Karpas-422 (cell line): ENCODE measurements at regions not wholly inside any gene's neighbourhood (a gene's known extent, or its start where the extent isn't known, plus 50 kb on each side); places are given as distances from the start of the nearest gene placed in this dataset.

ENCODE experiments used
- DNase-seq: peaks from one replicate; pipeline ENCODE4 v3.0.0-alpha.2; 2015
- H2AFZ ChIP-seq: fragments of 200-600 bp; sonication (generic); 2 replicates; pipeline ENCODE4 v1.6.1; 2014; ENCODE audit warnings: antibody characterized with exemption, low read length, mixed read lengths
- H3K27ac ChIP-seq: fragments of 200-600 bp; sonication (generic); 2 replicates; pipeline ENCODE4 v1.5.1; 2014; ENCODE audit warnings: mild to moderate bottlenecking, low read length, moderate library complexity
- H3K27me3 ChIP-seq: fragments of 200-600 bp; sonication (generic); 2 replicates; pipeline ENCODE4 v1.6.1; 2014; ENCODE audit warnings: low read length, mixed read lengths
- H3K36me3 ChIP-seq: fragments of 200-600 bp; sonication (generic); 2 replicates; pipeline ENCODE4 v1.6.1; 2014; ENCODE audit warnings: low read length, mixed read lengths; ENCODE audit not compliant: insufficient read depth
- H3K4me1 ChIP-seq: fragments of 200-600 bp; sonication (generic); 2 replicates; pipeline ENCODE4 v1.6.1; 2014; ENCODE audit warnings: mild to moderate bottlenecking, low read length, mixed read lengths
- H3K4me2 ChIP-seq: fragments of 200-600 bp; sonication (generic); 2 replicates; pipeline ENCODE4 v1.6.1; 2014; ENCODE audit warnings: low read length, low read depth, mild to moderate bottlenecking; ENCODE audit not compliant: poor library complexity, severe bottlenecking
- H3K4me3 ChIP-seq: fragments of 200-600 bp; sonication (generic); 2 replicates; pipeline ENCODE4 v1.5.1; 2014; ENCODE audit warnings: mild to moderate bottlenecking, antibody characterized with exemption, low read length, mixed read lengths
- H3K79me2 ChIP-seq: fragments of 200-600 bp; sonication (generic); 2 replicates; pipeline ENCODE4 v1.6.1; 2014; ENCODE audit warnings: mild to moderate bottlenecking, low read length, mixed read lengths
- H3K9ac ChIP-seq: fragments of 200-600 bp; sonication (generic); 2 replicates; pipeline ENCODE4 v1.6.0; 2014; ENCODE audit warnings: low read length
- H3K9me2 ChIP-seq: fragments of 200-600 bp; sonication (generic), shearing (Covaris generic); replicated peaks from 2 replicates; pipeline ENCODE4 v1.6.0; 2014; ENCODE audit warnings: mild to moderate bottlenecking, low read length, moderate library complexity; ENCODE audit not compliant: insufficient read depth
- H3K9me3 ChIP-seq: fragments of 300-700, 200-600 bp; sonication (generic); 2 replicates; pipeline ENCODE4 v1.6.1; 2014; ENCODE audit warnings: low read length, mixed read lengths
- H4K20me1 ChIP-seq: fragments of 200-600 bp; sonication (generic); 2 replicates; pipeline ENCODE4 v1.6.1; 2014; ENCODE audit warnings: mild to moderate bottlenecking, antibody characterized with exemption, low read length, low read depth; ENCODE audit not compliant: insufficient read depth

GRCh38 chr12:45575823-45576475, 153.6 kb upstream of the ARID2 start:
- H2AFZ ChIP-seq: no peak overlapping the region
- H3K36me3 ChIP-seq: no peaks in the 10 kb centered on the region
- no peaks in the 10 kb centered on the region for H3K9me2 ChIP-seq
- no peaks in the 10 kb centered on the region for H3K79me2 ChIP-seq
- no peak overlapping the region for H3K9ac ChIP-seq
- no peaks in the 10 kb centered on the region for H3K27me3 ChIP-seq
- peaks cover 5% of the 10 kb centered on the region for H3K4me1 ChIP-seq
- H3K4me2 ChIP-seq: no peak overlapping the region
- peak; percentile 48 for DNase-seq
- no peaks in the 10 kb centered on the region for H3K9me3 ChIP-seq
- H3K27ac ChIP-seq: no peak overlapping the region
- H4K20me1 ChIP-seq: no peaks in the 10 kb centered on the region
- H3K4me3 ChIP-seq: no peak overlapping the region

GRCh38 chr12:45577844-45578399, 151.6 kb upstream of the ARID2 start:
- no peak overlapping the region for H3K4me3 ChIP-seq

GRCh38 chr12:45580356-45580969, 149.0 kb upstream of the ARID2 start:
- Histone ChIP-seq H3K79me2 (no peaks in the 10 kb centered on the region), H3K27ac (no peak overlapping the region), H3K36me3 (no peaks in the 10 kb centered on the region), H3K4me1 (peaks cover 5% of the 10 kb centered on the region), H3K4me2 (no peak overlapping the region), H4K20me1 (no peaks in the 10 kb centered on the region), H3K4me3 (no peak overlapping the region), H3K27me3 (no peaks in the 10 kb centered on the region), H3K9ac (no peak overlapping the region), H3K9me2 (no peaks in the 10 kb centered on the region), H2AFZ (no peak overlapping the region), H3K9me3 (no peaks in the 10 kb centered on the region)
- no peak for DNase-seq

More at GRCh38 chr12:45577844-45578399, 151.6 kb upstream of the ARID2 start:
- Histone ChIP-seq H2AFZ (no peak overlapping the region), H3K36me3 (no peaks in the 10 kb centered on the region), H3K9me3 (no peaks in the 10 kb centered on the region), H3K9me2 (no peaks in the 10 kb centered on the region), H3K4me1 (peaks cover 5% of the 10 kb centered on the region), H4K20me1 (no peaks in the 10 kb centered on the region), H3K9ac (no peak overlapping the region), H3K79me2 (no peaks in the 10 kb centered on the region), H3K27ac (no peak overlapping the region), H3K4me2 (no peak overlapping the region), H3K27me3 (no peaks in the 10 kb centered on the region)
- DNase-seq: no peak

- H3K27ac ChIP-seq: no peak overlapping the region
- DNase-seq: no peak
- no peaks in the 10 kb centered on the region for H3K36me3 ChIP-seq
- no peaks in the 10 kb centered on the region for H3K9me3 ChIP-seq
- H3K4me2 ChIP-seq: no peak overlapping the region
- H3K79me2 ChIP-seq: no peaks in the 10 kb centered on the region
- no peak overlapping the region for H3K4me3 ChIP-seq
- no peaks in the 10 kb centered on the region for H4K20me1 ChIP-seq
- H2AFZ ChIP-seq: no peak overlapping the region
- no peak overlapping the region for H3K9ac ChIP-seq
- no peaks in the 10 kb centered on the region for H3K9me2 ChIP-seq
- peaks cover 5% of the 10 kb centered on the region for H3K4me1 ChIP-seq
- no peaks in the 10 kb centered on the region for H3K27me3 ChIP-seq
These were observed 148.4 kb upstream of the ARID2 start for GRCh38 chr12:45581112-45581511.

- no peak overlapping the region for H2AFZ ChIP-seq
- H3K79me2 ChIP-seq: no peaks in the 10 kb centered on the region
- H3K9me3 ChIP-seq: no peaks in the 10 kb centered on the region
- H3K4me3 ChIP-seq: no peak overlapping the region
- no peak overlapping the region for H3K27ac ChIP-seq
- H3K4me2 ChIP-seq: no peak overlapping the region
- no peaks in the 10 kb centered on the region for H4K20me1 ChIP-seq
- DNase-seq: no peak
- peaks cover 1% of the 10 kb centered on the region for H3K4me1 ChIP-seq
- H3K36me3 ChIP-seq: no peaks in the 10 kb centered on the region
- H3K27me3 ChIP-seq: no peaks in the 10 kb centered on the region
- no peaks in the 10 kb centered on the region for H3K9me2 ChIP-seq
- no peak overlapping the region for H3K9ac ChIP-seq
These were observed 147.0 kb upstream of the ARID2 start for GRCh38 chr12:45582536-45582935.

GRCh38 chr12:45582986-45583659, 146.4 kb upstream of the ARID2 start:
- H3K4me2 ChIP-seq: no peak overlapping the region
- no peaks in the 10 kb centered on the region for H3K4me1 ChIP-seq
- H3K9me2 ChIP-seq: no peaks in the 10 kb centered on the region
- no peak overlapping the region for H3K27ac ChIP-seq
- no peak overlapping the region for H3K4me3 ChIP-seq
- no peaks in the 10 kb centered on the region for H4K20me1 ChIP-seq
- H3K27me3 ChIP-seq: no peaks in the 10 kb centered on the region
- DNase-seq: no peak
- H2AFZ ChIP-seq: no peak overlapping the region
- H3K9me3 ChIP-seq: no peaks in the 10 kb centered on the region
- no peaks in the 10 kb centered on the region for H3K79me2 ChIP-seq
- H3K9ac ChIP-seq: no peak overlapping the region
- no peaks in the 10 kb centered on the region for H3K36me3 ChIP-seq

GRCh38 chr12:45584336-45584735, 145.2 kb upstream of the ARID2 start:
- Histone ChIP-seq H3K4me2 (no peak overlapping the region), H3K79me2 (no peaks in the 10 kb centered on the region), H3K9ac (no peak overlapping the region), H2AFZ (no peak overlapping the region), H3K9me3 (no peaks in the 10 kb centered on the region), H3K27me3 (no peaks in the 10 kb centered on the region), H3K4me3 (no peak overlapping the region), H4K20me1 (no peaks in the 10 kb centered on the region), H3K27ac (no peak overlapping the region), H3K4me1 (no peaks in the 10 kb centered on the region), H3K9me2 (no peaks in the 10 kb centered on the region), H3K36me3 (no peaks in the 10 kb centered on the region)
- DNase-seq: no peak

GRCh38 chr12:45585522-45586230, 143.8 kb upstream of the ARID2 start:
- H3K4me3 ChIP-seq: no peak overlapping the region
- H3K9me3 ChIP-seq: no peaks in the 10 kb centered on the region
- H3K27ac ChIP-seq: no peak overlapping the region
- no peak overlapping the region for H3K4me2 ChIP-seq
- no peaks in the 10 kb centered on the region for H3K27me3 ChIP-seq
- H4K20me1 ChIP-seq: no peaks in the 10 kb centered on the region
- no peaks in the 10 kb centered on the region for H3K36me3 ChIP-seq
- no peaks in the 10 kb centered on the region for H3K79me2 ChIP-seq
- H3K4me1 ChIP-seq: no peaks in the 10 kb centered on the region
- H3K9ac ChIP-seq: no peak overlapping the region
- H3K9me2 ChIP-seq: no peaks in the 10 kb centered on the region
- H2AFZ ChIP-seq: no peak overlapping the region
- DNase-seq: no peak
